ENCODE measurements at regions not wholly inside any gene's neighbourhood (a gene's known extent, or its start where the extent isn't known, plus 50 kb on each side); places are given as distances from the start of the nearest gene placed in this dataset.

GRCh38 chr5:167309941-167310517 lies 981.4 kb upstream of the WWC1 start:
- no peak for DNase-seq (ENCODE audit: low read depth in 1 of 2, low spot score in 1 of 2)

DNA sequence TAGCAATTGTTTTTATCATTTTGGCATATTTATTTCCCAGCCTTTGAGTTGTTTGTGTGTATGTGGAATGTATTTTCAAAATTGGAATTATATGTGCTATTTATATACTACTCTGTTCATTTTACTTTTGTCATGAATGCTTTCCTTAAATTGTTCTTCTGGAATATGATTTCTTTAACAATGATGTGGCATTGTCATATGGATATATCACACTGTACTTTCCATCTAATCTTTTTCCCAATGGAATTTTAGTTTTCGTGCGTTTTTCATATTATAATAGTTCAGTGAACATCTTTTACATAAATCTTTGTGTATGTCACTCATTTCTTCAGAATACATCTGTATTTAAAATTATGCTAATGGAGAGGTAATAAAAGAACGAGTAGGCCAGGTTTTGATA lies 980.1 kb upstream of the WWC1 start:
- DNase-seq (ENCODE audit: low read depth in 1 of 2, low spot score in 1 of 2) = no peak

GRCh38 chr5:167312225-167312624 lies 979.2 kb upstream of the WWC1 start:
- no peak for DNase-seq (ENCODE audit: low read depth in 1 of 2, low spot score in 1 of 2)

- DNase-seq (ENCODE audit: low read depth in 1 of 2, low spot score in 1 of 2) = no peak
Measured at GRCh38 chr5:167315762-167316161, 975.7 kb upstream of the WWC1 start.

- no peak for DNase-seq (ENCODE audit: low read depth in 1 of 2, low spot score in 1 of 2)
Measured at GRCh38 chr5:167317884-167318283, 973.6 kb upstream of the WWC1 start.

- no peak for DNase-seq (ENCODE audit: low read depth in 1 of 2, low spot score in 1 of 2)
Measured at GRCh38 chr5:167319243-167319642, 972.2 kb upstream of the WWC1 start.

GRCh38 chr5:167320019-167320418 lies 971.4 kb upstream of the WWC1 start:
- DNase-seq (ENCODE audit: low read depth in 1 of 2, low spot score in 1 of 2) = no peak

DNA sequence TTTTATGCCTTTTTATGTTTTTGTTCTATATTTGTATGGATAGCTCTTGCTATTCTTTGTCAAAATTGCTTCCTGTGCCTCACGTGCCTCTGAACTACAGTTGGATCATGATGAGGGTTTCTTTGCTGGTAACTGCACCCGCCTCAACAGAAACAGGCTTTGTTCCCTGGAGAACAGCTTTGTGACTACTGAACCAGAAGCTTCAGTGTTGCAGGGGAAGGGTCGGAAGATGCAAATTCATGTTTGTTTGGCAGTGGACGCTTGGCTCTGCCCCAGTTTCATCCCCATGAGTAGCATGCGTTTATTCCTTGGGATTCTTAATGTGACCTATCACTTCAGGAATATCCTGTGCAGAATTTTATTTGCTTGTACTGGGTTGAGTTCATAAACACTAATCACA lies 959.1 kb upstream of the WWC1 start:
- DNase-seq (ENCODE audit: low read depth in 1 of 2, low spot score in 1 of 2) = no peak

DNA sequence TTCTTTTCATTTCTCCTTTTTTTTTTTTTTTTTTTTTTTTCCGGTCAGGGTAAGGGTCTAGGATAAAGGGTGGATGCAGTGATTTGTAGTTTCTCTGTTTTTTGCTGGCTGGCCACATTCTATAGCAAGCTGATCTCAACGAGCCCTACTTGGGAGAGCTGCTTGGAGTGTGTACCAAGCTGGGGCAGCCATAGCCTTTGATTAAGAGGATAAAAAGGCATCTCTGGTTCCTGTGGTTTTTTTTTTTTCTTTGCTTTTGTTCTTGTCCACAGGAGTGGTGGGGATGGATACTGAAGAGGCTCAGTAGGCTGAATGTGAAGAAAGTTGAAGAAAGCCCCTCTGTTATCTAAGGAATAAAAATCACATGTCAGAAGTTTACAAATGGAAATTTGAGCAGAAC lies 955.3 kb upstream of the WWC1 start:
- DNase-seq (ENCODE audit: low read depth in 1 of 2, low spot score in 1 of 2) = no peak

DNA sequence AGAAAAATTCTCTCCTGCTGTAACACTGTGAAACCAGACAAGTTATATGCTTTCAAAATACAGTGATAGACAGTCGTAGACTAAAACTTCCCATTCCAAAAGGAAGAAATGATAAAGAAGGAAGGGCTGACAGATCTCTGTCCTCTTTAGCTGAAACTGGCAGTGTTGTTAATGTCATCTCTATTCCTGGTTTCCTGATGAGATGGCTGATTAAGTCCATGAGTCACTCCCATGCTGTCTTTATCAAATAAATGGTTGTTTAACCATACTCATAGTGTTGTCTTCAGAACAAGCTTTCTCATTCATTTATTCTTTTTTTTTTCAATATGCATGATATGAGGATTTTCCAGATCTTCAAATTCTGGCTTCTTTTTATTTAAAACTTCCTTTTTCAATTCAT lies 952.2 kb upstream of the WWC1 start:
- no peak for DNase-seq (ENCODE audit: low read depth in 1 of 2, low spot score in 1 of 2)

GRCh38 chr5:167346461-167346860 lies 945.0 kb upstream of the WWC1 start:
- no peak for DNase-seq (ENCODE audit: low read depth in 1 of 2, low spot score in 1 of 2)

DNA sequence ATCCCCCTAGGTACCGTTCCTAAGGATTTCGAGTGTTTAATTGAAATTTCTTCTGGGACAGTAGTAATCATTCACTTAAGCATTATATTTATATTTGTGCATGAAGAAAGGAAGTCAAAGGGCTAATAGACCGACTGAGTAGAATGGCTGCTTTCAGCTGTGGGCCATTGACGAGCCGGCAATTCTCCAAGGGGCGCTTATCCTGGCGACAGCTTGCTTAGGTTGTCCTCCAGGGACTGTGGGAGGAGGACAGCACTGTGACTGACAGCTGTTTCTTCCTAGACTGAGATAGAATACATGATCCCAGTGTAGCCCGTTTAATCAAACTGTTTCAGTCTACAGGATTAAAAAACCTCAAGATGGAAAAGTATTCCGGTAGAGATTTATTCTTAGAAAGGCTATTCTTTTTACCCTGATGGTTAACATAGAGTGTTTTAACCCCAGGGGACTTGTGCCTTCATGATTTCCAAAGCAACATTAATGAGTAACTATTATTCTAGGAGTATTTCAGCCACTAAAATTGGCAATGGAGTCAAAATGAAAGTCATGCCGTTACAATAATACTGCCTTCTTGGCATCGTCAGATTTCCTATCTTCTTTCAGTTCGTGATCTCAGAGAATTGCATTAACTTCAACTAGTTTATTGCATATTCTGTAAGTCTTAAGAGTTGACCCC lies 943.1 kb upstream of the WWC1 start:
- no peak for DNase-seq (ENCODE audit: low read depth in 1 of 2, low spot score in 1 of 2)

DNA sequence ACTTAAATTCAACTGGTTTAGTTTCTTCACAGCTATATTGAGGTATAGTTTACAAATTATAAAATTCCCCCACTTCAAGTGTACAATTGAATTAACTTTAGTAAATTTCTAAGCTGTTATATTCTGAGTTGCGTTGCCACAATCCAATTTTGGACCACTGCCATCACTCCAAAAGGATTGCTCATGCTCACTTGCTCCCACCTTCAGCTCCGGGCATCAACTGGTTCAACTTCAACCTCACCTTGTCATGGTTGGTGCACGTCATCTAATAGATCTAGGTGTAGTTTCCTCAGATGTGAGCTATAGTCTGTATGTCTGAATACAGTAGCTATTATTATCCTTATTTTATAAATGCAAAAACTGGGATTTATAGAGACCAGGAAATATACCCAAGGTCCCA lies 942.5 kb upstream of the WWC1 start:
- DNase-seq (ENCODE audit: low read depth in 1 of 2, low spot score in 1 of 2) = no peak

DNA sequence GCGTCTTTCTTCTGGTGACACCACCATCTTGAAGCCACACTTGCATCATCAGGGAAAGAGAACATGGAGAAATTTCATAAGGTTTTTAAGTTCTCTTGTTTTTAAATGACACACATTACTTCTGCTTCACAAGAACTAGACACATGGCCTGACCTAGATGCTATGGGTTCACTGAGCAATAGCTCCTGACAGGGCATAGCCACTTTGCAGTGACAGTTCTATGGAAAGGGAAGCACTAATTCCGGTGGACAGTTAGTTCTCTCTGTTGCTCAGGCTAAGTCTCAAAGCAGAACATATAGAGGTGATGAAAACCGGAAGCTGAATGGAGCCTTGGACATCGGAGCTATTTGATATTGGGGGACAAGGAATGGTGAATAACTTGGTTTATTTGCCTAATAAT lies 940.1 kb upstream of the WWC1 start:
- DNase-seq (ENCODE audit: low read depth in 1 of 2, low spot score in 1 of 2) = no peak

- DNase-seq (ENCODE audit: low read depth in 1 of 2, low spot score in 1 of 2) = no peak
Measured at GRCh38 chr5:167352801-167353200, 938.6 kb upstream of the WWC1 start.

DNA sequence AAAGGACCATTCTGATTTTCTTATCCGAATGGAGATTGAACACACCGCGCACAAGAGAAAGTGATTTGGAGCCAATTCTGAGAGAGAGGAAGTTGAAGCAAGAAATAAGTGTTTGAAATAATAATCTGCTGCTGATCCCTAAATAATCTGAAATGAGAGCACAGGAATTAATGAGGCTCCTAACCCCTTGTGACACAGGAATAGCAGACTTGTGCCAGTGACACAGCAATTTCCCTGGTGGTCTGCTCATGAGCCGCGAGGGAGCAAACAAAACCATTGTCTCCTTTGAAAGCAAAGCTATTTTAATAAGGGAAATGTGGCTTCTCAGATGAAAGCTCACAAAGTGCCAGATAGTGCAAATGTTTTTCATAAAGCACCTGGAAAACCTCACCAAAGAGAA lies 936.1 kb upstream of the WWC1 start:
- DNase-seq (ENCODE audit: low read depth in 1 of 2, low spot score in 1 of 2) = no peak

DNA sequence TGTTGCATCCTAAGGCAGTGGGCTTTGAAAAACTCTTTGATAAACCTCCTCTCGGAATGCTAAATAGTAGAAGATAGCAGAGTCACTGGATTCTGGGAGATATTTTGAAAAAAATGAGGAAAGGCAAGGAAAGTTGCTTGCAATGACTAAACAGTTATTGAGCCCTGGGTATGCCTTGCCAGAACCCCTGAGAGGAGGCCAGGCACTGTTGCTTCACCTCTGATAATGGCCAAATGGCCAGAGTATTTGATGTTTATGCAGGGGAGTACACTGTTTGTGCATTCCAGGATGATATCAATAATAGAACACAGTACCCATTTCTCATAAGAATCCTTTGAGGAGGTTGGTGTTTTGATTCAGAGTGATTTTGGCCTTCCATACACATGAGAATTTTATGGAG lies 935.1 kb upstream of the WWC1 start:
- DNase-seq (ENCODE audit: low read depth in 1 of 2, low spot score in 1 of 2) = no peak

DNA sequence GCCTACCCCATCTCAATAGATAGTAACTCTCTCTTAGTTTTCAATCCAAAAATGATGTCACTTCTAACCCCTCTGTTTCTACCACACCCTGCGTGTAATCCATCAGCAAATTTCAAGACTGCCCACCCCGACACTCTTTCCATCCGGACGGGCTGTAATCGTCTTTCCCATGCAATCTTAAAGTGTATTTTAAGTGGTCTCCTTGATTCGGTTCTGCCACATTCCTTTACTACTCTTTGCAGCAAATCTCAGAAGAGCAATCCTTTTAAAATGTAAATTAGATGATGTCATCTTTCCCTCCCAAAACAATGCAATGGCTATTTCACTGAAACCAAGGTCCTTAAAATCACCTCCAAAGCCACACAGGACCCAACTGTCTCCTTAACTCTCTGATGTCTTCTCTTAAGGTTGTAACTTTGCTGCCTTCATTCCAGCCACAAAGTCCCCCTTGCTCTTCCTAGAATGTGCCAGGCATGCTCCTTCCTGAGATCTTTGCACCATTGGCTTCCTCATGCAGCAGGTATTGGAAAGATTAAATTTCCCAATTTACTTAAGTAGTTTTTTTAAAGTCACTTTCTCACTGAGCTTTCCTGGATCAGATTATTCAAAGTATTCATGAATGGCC lies 932.5 kb upstream of the WWC1 start:
- DNase-seq (ENCODE audit: low read depth in 1 of 2, low spot score in 1 of 2) = no peak

DNA sequence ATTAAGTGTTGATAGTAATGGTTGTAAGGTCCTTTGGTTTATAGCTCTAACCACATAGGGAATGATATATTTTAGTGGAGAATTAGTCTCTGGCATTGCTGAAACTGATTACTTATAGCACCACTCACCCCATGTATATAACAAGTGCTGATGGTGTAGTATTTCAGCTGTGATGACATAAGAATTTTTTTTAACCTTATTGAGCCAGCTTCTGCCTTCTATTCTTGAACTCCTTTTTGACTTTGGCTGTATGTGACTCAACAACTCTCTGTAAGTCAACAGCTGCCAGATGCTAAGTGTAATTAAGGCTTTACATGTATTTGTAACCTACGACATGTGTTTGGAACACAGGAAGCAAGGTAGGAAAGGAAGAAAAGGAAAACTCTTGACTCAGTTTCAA lies 929.6 kb upstream of the WWC1 start:
- DNase-seq (ENCODE audit: low read depth in 1 of 2, low spot score in 1 of 2) = no peak

DNA sequence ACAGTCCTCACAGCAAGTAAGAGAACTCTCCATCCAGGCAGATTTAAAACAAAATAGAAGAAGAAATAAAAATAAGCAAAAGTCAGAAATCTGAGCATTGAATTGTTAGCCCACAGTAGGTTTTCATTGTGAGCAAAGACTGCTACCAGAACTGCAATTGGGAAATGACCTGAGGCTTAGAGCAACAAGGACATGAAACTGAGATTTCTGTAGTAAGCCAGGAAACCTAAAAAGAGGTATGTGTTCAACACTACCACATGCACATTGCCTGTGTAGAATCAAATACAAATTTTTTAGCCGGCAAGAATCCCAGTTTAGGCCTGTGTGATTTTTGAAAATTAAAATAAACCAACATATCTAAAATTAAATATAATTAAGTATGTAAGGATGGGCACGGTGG lies 928.4 kb upstream of the WWC1 start:
- no peak for DNase-seq (ENCODE audit: low read depth in 1 of 2, low spot score in 1 of 2)

DNA sequence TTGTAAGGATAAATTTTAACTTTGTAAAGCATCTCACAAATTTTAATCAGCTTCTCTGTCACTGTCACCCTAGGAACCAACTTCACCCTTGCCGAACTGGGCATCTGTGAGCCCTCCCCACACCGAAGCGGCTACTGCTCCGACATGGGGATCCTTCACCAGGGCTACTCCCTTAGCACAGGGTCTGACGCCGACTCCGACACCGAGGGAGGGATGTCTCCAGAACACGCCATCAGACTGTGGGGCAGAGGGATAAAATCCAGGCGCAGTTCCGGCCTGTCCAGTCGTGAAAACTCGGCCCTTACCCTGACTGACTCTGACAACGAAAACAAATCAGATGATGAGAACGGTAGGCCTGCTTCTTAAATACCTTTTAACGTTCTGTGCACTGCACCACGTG lies 916.3 kb upstream of the WWC1 start:
- no peak for DNase-seq (ENCODE audit: low read depth in 1 of 2, low spot score in 1 of 2)

DNA sequence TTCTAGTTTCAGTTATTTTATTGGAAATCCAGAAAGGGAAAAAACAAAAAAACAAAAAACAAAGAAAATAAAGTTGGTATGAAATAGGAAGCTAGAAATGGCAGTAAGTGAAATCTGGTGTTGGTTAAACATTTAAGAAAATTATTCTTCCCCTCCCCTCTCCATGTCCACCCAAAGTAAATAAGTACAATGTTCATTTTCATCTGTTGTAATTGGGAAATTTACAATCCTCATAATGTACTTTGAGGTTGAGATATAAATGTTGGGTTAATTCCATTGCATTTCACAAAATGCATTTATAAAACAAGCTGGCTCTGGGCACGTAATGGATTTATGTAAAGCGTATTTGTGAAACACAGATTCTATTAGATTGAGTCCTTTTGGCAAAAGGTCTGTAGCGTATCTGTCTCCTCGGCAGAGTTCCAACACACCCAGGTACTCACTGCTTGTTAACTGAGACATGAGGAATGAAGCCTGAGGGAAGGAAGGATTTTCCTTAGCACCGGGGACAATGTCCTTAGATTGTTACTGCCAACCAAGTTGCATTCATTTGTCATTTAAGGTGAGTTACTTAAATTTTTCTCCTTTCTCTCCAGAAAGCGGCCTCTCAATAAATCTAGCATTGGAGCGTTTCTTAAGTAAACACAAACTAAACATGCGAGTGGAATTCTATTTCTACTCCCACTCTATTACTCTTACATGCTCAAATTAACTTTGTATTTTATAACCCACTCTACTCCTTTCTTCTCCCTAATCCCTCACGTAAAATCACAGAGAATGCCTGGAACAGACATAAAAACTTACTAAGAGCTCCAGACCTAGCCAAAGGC lies 912.3 kb upstream of the WWC1 start:
- no peak for DNase-seq (ENCODE audit: low read depth in 1 of 2, low spot score in 1 of 2)
